Stomach smooth muscle (tissue), 2 donors: ENCODE measurements at regions not wholly inside any gene's neighbourhood (a gene's known extent, or its start where the extent isn't known, plus 50 kb on each side); places are given as distances from the start of the nearest gene placed in this dataset.
A peak's percentile ranks its signal among the peaks of the same experiment; 100 is the strongest.

Experiments used
- H3K27ac ChIP-seq: one replicate; pipeline ENCODE4 v1.7.0; 2013; ENCODE audit warnings: mild to moderate bottlenecking, low read length, inconsistent platforms
- H3K27me3 ChIP-seq, 2 donors: one replicate each; pipeline ENCODE4 v1.7.0; 2013; ENCODE audit warnings: low read length in 2 of 2; ENCODE audit not compliant: insufficient read depth in 2 of 2, control insufficient read depth in 1 of 2
- H3K36me3 ChIP-seq, 2 donors: one replicate each; pipeline ENCODE4 v1.7.0; 2013; ENCODE audit warnings: low read length in 2 of 2; ENCODE audit not compliant: control insufficient read depth in 2 of 2, insufficient read depth in 2 of 2
- H3K4me1 ChIP-seq: one replicate; pipeline ENCODE4 v1.7.0; 2013; ENCODE audit warnings: low read length; ENCODE audit not compliant: control insufficient read depth, insufficient read depth
- H3K4me3 ChIP-seq, 2 donors: one replicate each; pipeline ENCODE4 v1.7.0; 2013; ENCODE audit warnings: low read length in 2 of 2
- H3K9ac ChIP-seq, 2 donors: one replicate each; pipeline ENCODE4 v1.7.0; 2013; ENCODE audit warnings: low read length in 2 of 2, mild to moderate bottlenecking in 1 of 2
- H3K9me3 ChIP-seq, 2 donors: one replicate each; pipeline ENCODE4 v1.7.0; 2013; ENCODE audit warnings: low read length in 2 of 2; ENCODE audit not compliant: control insufficient read depth in 2 of 2
- donor health status: healthy.
- donor health status: Pancreatic carcinoma.

DNA sequence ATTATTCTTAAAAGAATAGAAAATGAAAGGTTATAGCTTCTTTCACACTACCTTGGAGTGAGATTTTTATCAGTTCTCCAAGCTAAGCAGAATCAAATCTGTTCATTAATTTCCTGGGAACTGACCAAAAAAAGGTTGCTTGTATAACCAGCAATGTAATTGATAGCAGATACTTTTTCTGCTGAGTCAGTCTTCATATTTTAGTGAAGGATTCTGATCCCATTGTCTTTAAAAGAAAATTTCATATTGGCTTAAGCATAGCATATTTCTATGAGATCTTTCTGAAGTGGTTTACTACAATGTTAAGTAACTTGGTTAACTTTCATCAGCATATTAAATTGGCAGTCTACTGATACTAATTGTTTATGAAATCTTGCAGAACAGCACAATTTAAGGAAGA, 338.0 kb downstream of the TMX3 start:
- Histone ChIP-seq H3K36me3 (no peaks in the 10 kb centered on the region), H3K27me3 (no peaks in the 10 kb centered on the region), H3K9me3 (no peaks in the 10 kb centered on the region), H3K4me3 (no peak overlapping the region), H3K4me1 (no peaks in the 10 kb centered on the region), H3K9ac (no peak overlapping the region), H3K27ac (no peak overlapping the region)

DNA sequence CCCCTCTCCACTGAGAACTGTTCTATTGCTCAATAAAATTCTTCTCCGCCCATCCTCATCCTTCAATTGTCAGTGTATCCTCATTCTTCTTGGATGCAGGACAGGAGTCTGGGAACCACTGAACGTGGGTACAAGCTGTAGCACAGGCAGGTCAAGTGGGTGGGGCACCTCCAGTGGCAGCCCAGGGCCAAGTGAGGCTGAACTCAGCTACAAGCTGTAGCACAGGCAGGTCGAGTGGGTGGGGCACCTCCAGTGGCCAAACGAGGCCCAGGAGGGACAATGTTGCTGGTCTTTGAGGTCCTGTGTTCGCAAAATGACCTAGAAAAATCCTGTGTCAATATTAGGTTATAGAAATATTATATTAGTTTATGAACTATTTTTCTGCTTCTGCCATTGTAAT, 352.0 kb downstream of the TMX3 start:
- no peaks in the 10 kb centered on the region for H3K9me3 ChIP-seq
- no peaks in the 10 kb centered on the region for H3K4me1 ChIP-seq
- no peak overlapping the region for H3K4me3 ChIP-seq
- H3K36me3 ChIP-seq: no peaks in the 10 kb centered on the region
- H3K9ac ChIP-seq: no peak overlapping the region
- no peaks in the 10 kb centered on the region for H3K27me3 ChIP-seq
- no peak overlapping the region for H3K27ac ChIP-seq

DNA sequence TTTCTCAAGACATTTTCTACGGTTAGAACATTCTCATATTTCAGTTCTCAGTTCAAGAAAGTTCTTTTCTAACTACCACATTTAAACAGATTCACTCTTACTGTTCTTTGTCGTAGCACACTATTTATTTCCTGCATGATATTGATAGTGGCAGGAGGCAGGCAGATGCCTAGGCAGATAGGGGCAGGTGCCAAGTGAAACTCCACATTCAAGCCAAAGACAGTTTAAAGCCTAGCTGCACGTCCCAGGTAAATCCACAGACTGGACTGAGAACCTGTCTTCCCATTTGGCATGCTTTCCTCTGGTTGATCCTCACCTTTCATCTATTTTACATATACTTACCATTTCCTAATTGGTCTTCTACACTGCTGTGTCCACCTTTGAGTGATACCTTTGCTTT, 359.3 kb downstream of the TMX3 start:
- H3K9me3 ChIP-seq: no peaks in the 10 kb centered on the region
- no peaks in the 10 kb centered on the region for H3K36me3 ChIP-seq

DNA sequence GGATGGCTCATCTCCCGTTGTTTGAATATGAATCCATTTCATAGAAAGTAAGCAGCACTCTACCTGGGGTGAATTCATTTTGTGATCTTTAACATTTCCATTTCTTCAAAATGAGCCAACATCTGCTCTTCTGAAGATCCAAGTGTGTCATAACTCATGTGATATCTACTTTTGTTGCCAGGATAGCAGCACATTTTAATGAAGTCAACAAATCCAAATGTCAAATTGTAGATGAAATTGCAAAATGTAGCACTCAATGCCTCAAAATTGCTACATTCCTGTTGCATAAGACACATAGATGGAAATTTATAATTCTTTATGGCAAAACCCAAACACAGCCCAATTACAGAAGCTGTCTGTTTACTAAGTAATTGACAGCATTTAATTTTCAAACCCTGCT, 360.7 kb downstream of the TMX3 start:
- Histone ChIP-seq H3K4me1 (no peaks in the 10 kb centered on the region), H3K4me3 (no peak overlapping the region), H3K9me3 (no peaks in the 10 kb centered on the region)

More for the DNA sequence above, 359.3 kb downstream of the TMX3 start:
- no peaks in the 10 kb centered on the region for H3K4me1 ChIP-seq
- H3K27ac ChIP-seq: no peak overlapping the region
- no peaks in the 10 kb centered on the region for H3K27me3 ChIP-seq
- H3K4me3 ChIP-seq: no peak overlapping the region
- H3K9ac ChIP-seq: no peak overlapping the region

DNA sequence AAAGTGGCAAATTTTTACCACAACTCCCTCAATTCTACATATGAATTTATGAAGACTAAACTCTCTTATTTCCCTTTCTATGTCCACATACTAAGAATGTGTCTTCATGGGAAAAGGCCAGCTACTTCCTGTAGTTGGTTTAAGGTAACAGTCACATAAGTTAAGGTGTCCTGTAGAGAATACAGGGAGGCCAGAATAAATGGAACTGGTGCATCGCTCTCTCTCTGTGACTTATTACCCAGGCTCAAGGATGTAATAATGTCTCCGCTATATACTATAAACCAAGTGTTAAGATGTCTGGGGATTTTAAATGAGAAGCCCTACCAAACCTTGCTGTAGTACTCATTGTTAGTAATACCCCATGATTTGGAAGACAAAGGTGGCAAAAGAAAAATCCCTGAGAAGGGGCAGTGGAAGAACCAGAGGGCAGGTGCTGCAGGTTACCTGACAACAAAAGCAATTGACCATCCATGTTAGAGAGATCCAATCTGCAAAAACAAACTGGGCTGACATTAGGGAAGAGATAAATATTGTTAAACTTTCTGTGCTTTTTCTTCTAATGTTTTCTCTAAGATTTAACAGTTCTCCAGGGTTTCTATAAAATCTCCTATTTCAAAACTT, 372.8 kb downstream of the TMX3 start:
- Histone ChIP-seq H3K36me3 (no peaks in the 10 kb centered on the region), H3K4me1 (no peaks in the 10 kb centered on the region), H3K9ac (no peak overlapping the region), H3K27ac (no peak overlapping the region), H3K9me3 (no peaks in the 10 kb centered on the region), H3K4me3 (no peak overlapping the region), H3K27me3 (no peaks in the 10 kb centered on the region)

More for the DNA sequence above, 360.7 kb downstream of the TMX3 start:
- Histone ChIP-seq H3K27me3 (no peaks in the 10 kb centered on the region), H3K27ac (no peak overlapping the region), H3K9ac (no peak overlapping the region), H3K36me3 (no peaks in the 10 kb centered on the region)

DNA sequence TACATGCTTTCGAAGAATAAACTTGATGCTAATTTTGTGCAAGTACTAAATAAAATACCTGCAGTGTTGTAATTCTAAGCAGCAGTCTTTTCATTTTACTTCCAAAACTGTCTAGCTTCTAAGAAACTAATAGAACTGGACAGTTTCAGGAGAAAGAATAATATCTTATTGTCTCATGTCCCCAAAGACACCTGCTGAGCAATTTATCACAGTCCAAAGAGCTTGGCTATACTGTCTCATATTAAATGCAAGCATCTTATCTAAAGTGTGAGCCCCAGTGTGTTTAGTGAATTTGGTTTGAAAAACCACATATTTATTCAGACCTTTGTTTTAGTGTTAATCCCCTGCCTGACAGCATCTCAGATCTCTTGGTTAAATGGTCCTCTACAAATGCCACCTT, 374.3 kb downstream of the TMX3 start:
- Histone ChIP-seq H3K27ac (no peak overlapping the region), H3K9ac (no peak overlapping the region), H3K27me3 (no peaks in the 10 kb centered on the region), H3K4me1 (no peaks in the 10 kb centered on the region), H3K4me3 (no peak overlapping the region), H3K9me3 (no peaks in the 10 kb centered on the region), H3K36me3 (no peaks in the 10 kb centered on the region)

DNA sequence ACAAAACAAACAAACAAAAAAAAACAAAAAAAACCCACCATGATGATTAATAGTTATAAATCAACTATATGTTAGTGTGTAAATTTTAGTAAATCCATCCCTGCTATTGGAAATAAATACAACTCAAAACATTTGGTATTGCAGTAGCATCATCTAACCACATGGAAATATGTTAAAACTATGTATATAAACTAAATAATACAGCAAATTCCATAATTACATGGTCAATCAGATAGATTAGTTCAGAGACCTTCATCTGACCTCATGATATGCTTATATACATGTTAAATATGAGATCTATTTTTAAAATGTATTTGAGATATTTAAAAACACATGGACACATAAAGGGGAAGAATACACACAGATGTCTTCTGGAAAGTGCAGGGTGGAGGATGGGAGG, 384.2 kb downstream of the TMX3 start:
- no peaks in the 10 kb centered on the region for H3K36me3 ChIP-seq
- H3K4me1 ChIP-seq: no peaks in the 10 kb centered on the region
- no peak overlapping the region for H3K4me3 ChIP-seq
- H3K9me3 ChIP-seq: no peaks in the 10 kb centered on the region
- no peak overlapping the region for H3K9ac ChIP-seq
- H3K27me3 ChIP-seq: no peaks in the 10 kb centered on the region
- no peak overlapping the region for H3K27ac ChIP-seq

DNA sequence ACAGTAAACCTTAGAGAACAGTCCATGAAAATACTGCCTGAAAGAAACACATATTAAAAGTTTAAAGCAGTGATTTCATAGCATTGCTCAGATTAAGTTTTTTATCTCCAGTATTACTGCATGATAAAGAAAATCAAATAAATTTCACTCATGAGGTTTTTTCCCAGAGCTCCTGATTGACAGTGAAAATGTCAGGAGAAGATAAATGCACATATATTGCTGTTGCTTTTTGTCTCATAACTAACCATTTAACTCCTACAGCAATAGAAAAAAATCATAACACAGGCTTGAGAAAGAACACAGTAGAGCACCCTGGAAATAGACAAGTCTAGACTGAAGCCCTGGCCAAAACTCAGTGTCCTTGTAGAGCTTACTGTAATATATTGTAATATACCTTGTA, 391.0 kb downstream of the TMX3 start:
- no peak overlapping the region for H3K27ac ChIP-seq
- no peak overlapping the region for H3K4me3 ChIP-seq
- no peaks in the 10 kb centered on the region for H3K4me1 ChIP-seq
- H3K36me3 ChIP-seq: no peaks in the 10 kb centered on the region
- no peaks in the 10 kb centered on the region for H3K27me3 ChIP-seq
- no peaks in the 10 kb centered on the region for H3K9me3 ChIP-seq
- H3K9ac ChIP-seq: no peak overlapping the region

DNA sequence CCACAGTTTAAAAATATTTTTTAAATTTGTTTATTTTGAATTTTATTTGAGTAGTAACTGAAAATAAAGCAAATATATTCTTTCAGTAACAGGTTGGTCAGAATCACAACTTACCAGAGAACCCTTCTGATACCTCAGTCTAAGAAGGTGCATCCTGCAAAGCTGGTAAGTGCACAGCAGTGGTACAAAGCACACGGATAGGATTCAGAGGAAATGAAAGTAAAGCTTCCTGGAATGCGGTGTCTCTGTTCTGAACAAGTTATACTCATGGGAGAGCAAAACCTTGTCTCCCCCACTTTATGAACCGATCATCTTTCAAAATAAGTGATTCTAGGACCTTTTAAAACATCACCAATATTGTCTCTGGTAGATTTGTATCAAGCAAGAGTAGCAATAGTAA, 398.3 kb downstream of the TMX3 start:
- no peak overlapping the region for H3K27ac ChIP-seq
- no peak overlapping the region for H3K9ac ChIP-seq
- no peaks in the 10 kb centered on the region for H3K9me3 ChIP-seq
- H3K4me3 ChIP-seq: peak overlapping the region in 1 of 2 donors; percentile 22
- no peaks in the 10 kb centered on the region for H3K27me3 ChIP-seq
- H3K4me1 ChIP-seq: no peaks in the 10 kb centered on the region
- H3K36me3 ChIP-seq: no peaks in the 10 kb centered on the region

DNA sequence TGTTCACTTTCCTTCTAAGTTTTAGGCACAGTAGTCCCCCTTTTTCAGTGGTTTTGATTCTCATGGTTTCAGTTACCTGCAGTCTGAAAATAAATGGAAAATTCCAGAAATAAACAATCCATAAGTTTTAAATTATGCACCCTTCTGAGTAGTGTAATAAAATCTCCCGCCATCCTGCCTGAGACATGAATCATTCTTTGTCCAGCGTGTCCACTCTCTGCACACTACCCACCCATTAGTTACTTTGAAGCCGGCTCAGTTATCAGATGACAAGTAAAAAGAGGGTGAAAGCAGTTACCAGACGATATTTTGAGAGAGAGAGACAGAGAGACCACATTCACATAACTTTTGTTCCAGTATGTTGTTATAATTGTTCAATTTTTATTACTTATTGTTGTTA, 400.5 kb downstream of the TMX3 start:
- Histone ChIP-seq H3K9me3 (no peaks in the 10 kb centered on the region), H3K27me3 (no peaks in the 10 kb centered on the region), H3K4me3 (no peak overlapping the region), H3K36me3 (no peaks in the 10 kb centered on the region), H3K4me1 (no peaks in the 10 kb centered on the region), H3K9ac (no peak overlapping the region), H3K27ac (no peak overlapping the region)

DNA sequence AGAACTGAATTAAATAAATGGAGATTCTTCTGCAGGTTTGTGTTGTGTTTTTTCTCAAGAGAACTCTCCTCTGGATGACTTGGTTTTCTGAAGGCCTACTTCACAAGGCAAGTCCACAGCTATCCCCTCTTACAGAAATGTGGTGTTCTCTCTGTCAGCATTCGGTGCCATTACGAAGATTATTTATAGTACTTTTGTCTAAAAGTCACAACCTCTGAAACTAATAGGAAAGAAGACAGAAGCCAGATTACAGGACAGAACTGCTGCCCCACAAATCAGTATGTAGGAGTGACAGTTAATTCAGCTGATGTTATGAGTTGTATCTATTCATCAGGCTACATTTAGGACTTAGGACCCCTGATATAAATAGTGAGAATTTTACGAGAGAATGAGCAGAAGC, 413.5 kb downstream of the TMX3 start:
- Histone ChIP-seq H3K9me3 (no peaks in the 10 kb centered on the region), H3K4me1 (no peaks in the 10 kb centered on the region), H3K27ac (no peak overlapping the region), H3K36me3 (no peaks in the 10 kb centered on the region), H3K4me3 (no peak overlapping the region), H3K27me3 (no peaks in the 10 kb centered on the region), H3K9ac (no peak overlapping the region)
